SK-N-SH treated with all-trans-retinoic acid at 6 μM for 48 hours (cell line): ENCODE measurements at regions not wholly inside any gene's neighbourhood (a gene's known extent, or its start where the extent isn't known, plus 50 kb on each side); places are given as distances from the start of the nearest gene placed in this dataset.

Experiments
- ATAC-seq: fragments of 200-7000 bp; cut with Tn5 transposase; 3 replicates; pipeline ENCODE4 v1.9.1; 2020; ENCODE audit warnings: mild to moderate bottlenecking, moderate library complexity
- BACH2 ChIP-seq: fragments of 250-450 bp; sonication (Bioruptor Pico); IDR thresholded peaks from 2 replicates; pipeline ENCODE4 v1.9.0; 2021; ENCODE audit warnings: mild to moderate bottlenecking, borderline replicate concordance
- CSDC2 ChIP-seq: fragments of 250-450 bp; sonication (Bioruptor Pico); IDR thresholded peaks from 2 replicates; pipeline ENCODE4 v1.5.0; 2020; ENCODE audit warnings: mild to moderate bottlenecking, moderate library complexity
- ESRRG ChIP-seq: fragments of 250-450 bp; sonication (Bioruptor Pico); IDR thresholded peaks from 2 replicates; pipeline ENCODE4 v1.6.1; 2021; ENCODE audit warnings: mild to moderate bottlenecking
- GLIS3 ChIP-seq: fragments of 250-450 bp; sonication (Bioruptor Pico); IDR thresholded peaks from 2 replicates; pipeline ENCODE4 v1.5.0; 2020; ENCODE audit warnings: mild to moderate bottlenecking, moderate library complexity
- ISL1 ChIP-seq: fragments of 250-450 bp; sonication (Bioruptor Pico); IDR thresholded peaks from 2 replicates; pipeline ENCODE4 v2.1.2; 2022; ENCODE audit warnings: mild to moderate bottlenecking, moderate library complexity
- OSR1 ChIP-seq: fragments of 250-450 bp; sonication (Bioruptor Pico); IDR thresholded peaks from 2 replicates; pipeline ENCODE4 v1.8.0; 2022; ENCODE audit warnings: moderate library complexity, mild to moderate bottlenecking, inconsistent platforms
- PPARA ChIP-seq: fragments of 250-450 bp; sonication (Bioruptor Pico); IDR thresholded peaks from 2 replicates; pipeline ENCODE4 v1.5.0; 2020; ENCODE audit warnings: mild to moderate bottlenecking, borderline replicate concordance
- RARB ChIP-seq: fragments of 250-450 bp; sonication (Bioruptor Pico); IDR thresholded peaks from 2 replicates; pipeline ENCODE4 v1.8.0; 2021; ENCODE audit warnings: mild to moderate bottlenecking, moderate library complexity
- SNAI2 ChIP-seq: fragments of 250-450 bp; sonication (Bioruptor Pico); IDR thresholded peaks from 2 replicates; pipeline ENCODE4 v1.5.0; 2020; ENCODE audit warnings: mild to moderate bottlenecking, moderate library complexity
- TCF4 ChIP-seq: fragments of 250-450 bp; sonication (Bioruptor Pico); IDR thresholded peaks from 2 replicates; pipeline ENCODE4 v1.8.0; 2021; ENCODE audit warnings: mild to moderate bottlenecking, moderate library complexity, borderline replicate concordance
- TOX ChIP-seq: fragments of 250-450 bp; sonication (Bioruptor Pico); IDR thresholded peaks from 2 replicates; pipeline ENCODE4 v1.8.0; 2021; ENCODE audit warnings: mild to moderate bottlenecking, moderate library complexity, borderline replicate concordance
- ZC3H10 ChIP-seq: fragments of 250-450 bp; sonication (Bioruptor Pico); IDR thresholded peaks from 2 replicates; pipeline ENCODE4 v1.5.1; 2021; ENCODE audit warnings: mild to moderate bottlenecking, moderate library complexity
- ZFP30 ChIP-seq: fragments of 450-650 bp; formaldehyde crosslinking; IDR thresholded peaks from 2 replicates; pipeline ENCODE4 v1.5.0; 2022; ENCODE audit warnings: mild to moderate bottlenecking, moderate library complexity
- ZNF70 ChIP-seq: fragments of 450-650 bp; formaldehyde crosslinking; IDR thresholded peaks from 2 replicates; pipeline ENCODE4 v1.5.0; 2020; ENCODE audit warnings: mild to moderate bottlenecking, moderate library complexity
- ZNF8 ChIP-seq: fragments of 450-650 bp; formaldehyde crosslinking; IDR thresholded peaks from 2 replicates; pipeline ENCODE4 v1.5.0; 2020; ENCODE audit warnings: mild to moderate bottlenecking, moderate library complexity
- TF ChIP-seq, protein P1 (sequence below): fragments of 250-450 bp; sonication (Bioruptor Pico); IDR thresholded peaks from 2 replicates; pipeline ENCODE4 v1.5.1; 2020; ENCODE audit warnings: low read depth, mild to moderate bottlenecking, moderate library complexity
- TF ChIP-seq, protein P2 (sequence below): fragments of 250-450 bp; sonication (Bioruptor Pico); IDR thresholded peaks from 2 replicates; pipeline ENCODE4 v1.8.0; 2021; ENCODE audit warnings: low read depth, mild to moderate bottlenecking, moderate library complexity, borderline replicate concordance
- TF ChIP-seq, protein P3 (sequence below): fragments of 250-450 bp; sonication (Bioruptor Pico); IDR thresholded peaks from 2 replicates; pipeline ENCODE4 v1.8.0; 2020; ENCODE audit warnings: mild to moderate bottlenecking, moderate library complexity, borderline replicate concordance
- TF ChIP-seq, protein P4 (sequence below): fragments of 250-450 bp; sonication (Bioruptor Pico); IDR thresholded peaks from 2 replicates; pipeline ENCODE4 v1.5.0; 2020; ENCODE audit warnings: mild to moderate bottlenecking, moderate library complexity
- TF ChIP-seq, protein P5 (sequence below): fragments of 250-450 bp; sonication (Bioruptor Pico); IDR thresholded peaks from 2 replicates; pipeline ENCODE4 v1.5.1; 2021; ENCODE audit warnings: mild to moderate bottlenecking, moderate library complexity

DNA sequence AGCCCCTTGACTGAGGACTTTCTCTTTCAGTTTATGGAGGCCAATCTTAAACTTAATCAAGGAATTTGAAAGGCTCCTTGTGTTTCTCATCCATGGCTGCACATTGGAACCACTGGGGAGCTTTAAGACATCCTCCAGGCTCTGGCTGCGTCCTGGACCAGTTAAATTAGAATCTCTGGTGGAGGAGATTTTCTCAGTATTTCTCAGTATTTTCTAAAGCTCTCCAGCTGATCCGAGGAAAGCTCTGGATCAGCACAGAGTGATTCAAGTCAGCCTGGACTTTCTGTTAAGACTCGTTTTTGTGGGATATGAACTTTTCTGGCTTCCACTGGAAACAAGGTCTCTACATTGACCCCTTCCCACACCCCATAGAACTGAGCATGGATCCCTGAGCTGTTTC, 249.8 kb downstream of the STK31 start:
- no peak for ATAC-seq
- no peak for TF ChIP-seq TCF4 (CRISPR knock-in tag)
- TF ChIP-seq TOX (CRISPR knock-in tag) = no peak
- no peak for TF ChIP-seq SNAI2
- TF ChIP-seq, protein P1, sequence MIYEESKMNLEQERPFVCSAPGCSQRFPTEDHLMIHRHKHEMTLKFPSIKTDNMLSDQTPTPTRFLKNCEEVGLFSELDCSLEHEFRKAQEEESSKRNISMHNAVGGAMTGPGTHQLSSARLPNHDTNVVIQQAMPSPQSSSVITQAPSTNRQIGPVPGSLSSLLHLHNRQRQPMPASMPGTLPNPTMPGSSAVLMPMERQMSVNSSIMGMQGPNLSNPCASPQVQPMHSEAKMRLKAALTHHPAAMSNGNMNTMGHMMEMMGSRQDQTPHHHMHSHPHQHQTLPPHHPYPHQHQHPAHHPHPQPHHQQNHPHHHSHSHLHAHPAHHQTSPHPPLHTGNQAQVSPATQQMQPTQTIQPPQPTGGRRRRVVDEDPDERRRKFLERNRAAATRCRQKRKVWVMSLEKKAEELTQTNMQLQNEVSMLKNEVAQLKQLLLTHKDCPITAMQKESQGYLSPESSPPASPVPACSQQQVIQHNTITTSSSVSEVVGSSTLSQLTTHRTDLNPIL = no peak
- no peak for TF ChIP-seq GLIS3 (CRISPR knock-in tag)
- no peak for TF ChIP-seq OSR1 (CRISPR knock-in tag)

DNA sequence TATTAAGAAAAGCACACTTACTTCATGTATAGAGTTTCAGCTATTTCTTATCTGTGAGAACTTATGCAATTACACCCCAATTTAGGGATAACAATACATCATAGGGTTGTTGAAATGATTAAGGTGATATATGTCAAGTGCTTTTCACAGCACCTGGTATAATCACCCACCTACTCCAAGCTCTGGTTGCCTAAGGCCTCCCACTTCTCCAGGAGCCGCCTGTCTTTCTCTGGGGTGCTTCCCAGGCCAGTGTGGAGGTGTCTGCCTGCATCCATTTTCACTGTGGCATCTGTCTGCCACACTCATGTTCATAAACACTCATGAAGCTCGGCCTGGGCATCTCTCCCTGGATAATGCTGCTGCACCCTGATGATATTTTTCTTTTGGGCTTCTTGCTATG, 250.3 kb downstream of the STK31 start:
- no peak for ATAC-seq
- TF ChIP-seq SNAI2 (no peak), BACH2 (CRISPR knock-in tag) (no peak), TOX (CRISPR knock-in tag) (no peak), ZNF70 (CRISPR knock-in tag) (no peak), ESRRG (CRISPR knock-in tag) (no peak), OSR1 (CRISPR knock-in tag) (no peak), ZNF8 (CRISPR knock-in tag) (no peak), GLIS3 (CRISPR knock-in tag) (no peak), ZC3H10 (CRISPR knock-in tag) (no peak), ZFP30 (CRISPR knock-in tag) (no peak), PPARA (no peak), TCF4 (CRISPR knock-in tag) (no peak), ISL1 (CRISPR knock-in tag) (no peak)
- TF ChIP-seq, protein P1 = no peak
- TF ChIP-seq, protein P2, sequence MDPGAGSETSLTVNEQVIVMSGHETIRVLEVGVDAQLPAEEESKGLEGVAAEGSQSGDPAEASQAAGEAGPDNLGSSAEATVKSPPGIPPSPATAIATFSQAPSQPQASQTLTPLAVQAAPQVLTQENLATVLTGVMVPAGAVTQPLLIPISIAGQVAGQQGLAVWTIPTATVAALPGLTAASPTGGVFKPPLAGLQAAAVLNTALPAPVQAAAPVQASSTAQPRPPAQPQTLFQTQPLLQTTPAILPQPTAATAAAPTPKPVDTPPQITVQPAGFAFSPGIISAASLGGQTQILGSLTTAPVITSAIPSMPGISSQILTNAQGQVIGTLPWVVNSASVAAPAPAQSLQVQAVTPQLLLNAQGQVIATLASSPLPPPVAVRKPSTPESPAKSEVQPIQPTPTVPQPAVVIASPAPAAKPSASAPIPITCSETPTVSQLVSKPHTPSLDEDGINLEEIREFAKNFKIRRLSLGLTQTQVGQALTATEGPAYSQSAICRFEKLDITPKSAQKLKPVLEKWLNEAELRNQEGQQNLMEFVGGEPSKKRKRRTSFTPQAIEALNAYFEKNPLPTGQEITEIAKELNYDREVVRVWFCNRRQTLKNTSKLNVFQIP = no peak
- TF ChIP-seq, protein P3, sequence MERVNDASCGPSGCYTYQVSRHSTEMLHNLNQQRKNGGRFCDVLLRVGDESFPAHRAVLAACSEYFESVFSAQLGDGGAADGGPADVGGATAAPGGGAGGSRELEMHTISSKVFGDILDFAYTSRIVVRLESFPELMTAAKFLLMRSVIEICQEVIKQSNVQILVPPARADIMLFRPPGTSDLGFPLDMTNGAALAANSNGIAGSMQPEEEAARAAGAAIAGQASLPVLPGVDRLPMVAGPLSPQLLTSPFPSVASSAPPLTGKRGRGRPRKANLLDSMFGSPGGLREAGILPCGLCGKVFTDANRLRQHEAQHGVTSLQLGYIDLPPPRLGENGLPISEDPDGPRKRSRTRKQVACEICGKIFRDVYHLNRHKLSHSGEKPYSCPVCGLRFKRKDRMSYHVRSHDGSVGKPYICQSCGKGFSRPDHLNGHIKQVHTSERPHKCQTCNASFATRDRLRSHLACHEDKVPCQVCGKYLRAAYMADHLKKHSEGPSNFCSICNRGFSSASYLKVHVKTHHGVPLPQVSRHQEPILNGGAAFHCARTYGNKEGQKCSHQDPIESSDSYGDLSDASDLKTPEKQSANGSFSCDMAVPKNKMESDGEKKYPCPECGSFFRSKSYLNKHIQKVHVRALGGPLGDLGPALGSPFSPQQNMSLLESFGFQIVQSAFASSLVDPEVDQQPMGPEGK = no peak
- TF ChIP-seq, protein P4, sequence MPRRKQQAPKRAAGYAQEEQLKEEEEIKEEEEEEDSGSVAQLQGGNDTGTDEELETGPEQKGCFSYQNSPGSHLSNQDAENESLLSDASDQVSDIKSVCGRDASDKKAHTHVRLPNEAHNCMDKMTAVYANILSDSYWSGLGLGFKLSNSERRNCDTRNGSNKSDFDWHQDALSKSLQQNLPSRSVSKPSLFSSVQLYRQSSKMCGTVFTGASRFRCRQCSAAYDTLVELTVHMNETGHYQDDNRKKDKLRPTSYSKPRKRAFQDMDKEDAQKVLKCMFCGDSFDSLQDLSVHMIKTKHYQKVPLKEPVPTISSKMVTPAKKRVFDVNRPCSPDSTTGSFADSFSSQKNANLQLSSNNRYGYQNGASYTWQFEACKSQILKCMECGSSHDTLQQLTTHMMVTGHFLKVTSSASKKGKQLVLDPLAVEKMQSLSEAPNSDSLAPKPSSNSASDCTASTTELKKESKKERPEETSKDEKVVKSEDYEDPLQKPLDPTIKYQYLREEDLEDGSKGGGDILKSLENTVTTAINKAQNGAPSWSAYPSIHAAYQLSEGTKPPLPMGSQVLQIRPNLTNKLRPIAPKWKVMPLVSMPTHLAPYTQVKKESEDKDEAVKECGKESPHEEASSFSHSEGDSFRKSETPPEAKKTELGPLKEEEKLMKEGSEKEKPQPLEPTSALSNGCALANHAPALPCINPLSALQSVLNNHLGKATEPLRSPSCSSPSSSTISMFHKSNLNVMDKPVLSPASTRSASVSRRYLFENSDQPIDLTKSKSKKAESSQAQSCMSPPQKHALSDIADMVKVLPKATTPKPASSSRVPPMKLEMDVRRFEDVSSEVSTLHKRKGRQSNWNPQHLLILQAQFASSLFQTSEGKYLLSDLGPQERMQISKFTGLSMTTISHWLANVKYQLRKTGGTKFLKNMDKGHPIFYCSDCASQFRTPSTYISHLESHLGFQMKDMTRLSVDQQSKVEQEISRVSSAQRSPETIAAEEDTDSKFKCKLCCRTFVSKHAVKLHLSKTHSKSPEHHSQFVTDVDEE (CRISPR knock-in tag) = no peak
- TF ChIP-seq, protein P5, sequence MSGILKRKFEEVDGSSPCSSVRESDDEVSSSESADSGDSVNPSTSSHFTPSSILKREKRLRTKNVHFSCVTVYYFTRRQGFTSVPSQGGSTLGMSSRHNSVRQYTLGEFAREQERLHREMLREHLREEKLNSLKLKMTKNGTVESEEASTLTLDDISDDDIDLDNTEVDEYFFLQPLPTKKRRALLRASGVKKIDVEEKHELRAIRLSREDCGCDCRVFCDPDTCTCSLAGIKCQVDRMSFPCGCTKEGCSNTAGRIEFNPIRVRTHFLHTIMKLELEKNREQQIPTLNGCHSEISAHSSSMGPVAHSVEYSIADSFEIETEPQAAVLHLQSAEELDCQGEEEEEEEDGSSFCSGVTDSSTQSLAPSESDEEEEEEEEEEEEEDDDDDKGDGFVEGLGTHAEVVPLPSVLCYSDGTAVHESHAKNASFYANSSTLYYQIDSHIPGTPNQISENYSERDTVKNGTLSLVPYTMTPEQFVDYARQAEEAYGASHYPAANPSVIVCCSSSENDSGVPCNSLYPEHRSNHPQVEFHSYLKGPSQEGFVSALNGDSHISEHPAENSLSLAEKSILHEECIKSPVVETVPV (CRISPR knock-in tag) = no peak

DNA sequence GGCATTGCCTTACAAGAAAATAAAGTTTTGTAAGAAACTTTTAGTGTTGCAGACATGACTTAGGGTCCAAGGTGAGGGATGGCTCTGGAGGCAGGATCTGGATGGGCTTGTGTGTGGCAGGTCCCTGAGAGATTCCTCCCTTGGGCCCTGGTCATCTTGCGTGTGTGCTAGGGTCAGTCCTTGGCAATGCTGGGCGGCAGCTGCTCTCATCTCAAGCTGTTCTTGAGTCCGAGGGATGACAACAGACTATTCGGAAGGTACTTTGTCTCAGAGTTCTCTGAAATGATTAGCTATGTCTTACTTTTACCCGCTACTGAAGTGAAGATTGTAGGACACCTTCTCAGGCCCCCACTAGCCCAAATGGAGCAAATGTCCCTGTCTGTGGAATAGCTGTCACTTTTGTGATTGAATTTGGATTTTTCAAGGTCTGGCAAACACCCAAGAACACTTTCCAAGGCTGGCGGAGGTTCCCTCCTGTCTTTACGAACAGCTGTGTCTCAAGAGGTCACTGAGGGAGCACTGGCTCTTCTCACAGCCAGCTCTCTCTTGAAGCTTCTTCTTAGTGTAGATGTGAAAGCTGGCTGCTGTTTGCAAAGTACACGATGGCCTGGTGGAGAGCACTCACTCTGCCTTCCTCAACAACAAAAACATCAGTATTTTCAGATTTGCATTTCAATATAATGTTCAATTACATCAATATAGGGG, 253.6 kb downstream of the STK31 start:
- ATAC-seq = no peak
- TF ChIP-seq RARB (CRISPR knock-in tag) = no peak
- no peak for TF ChIP-seq ISL1 (CRISPR knock-in tag)
- TF ChIP-seq GLIS3 (CRISPR knock-in tag) = no peak
- TF ChIP-seq, protein P4 (CRISPR knock-in tag) = no peak
- TF ChIP-seq PPARA = no peak
- TF ChIP-seq, protein P2 = no peak
- no peak for TF ChIP-seq CSDC2 (CRISPR knock-in tag)
- no peak for TF ChIP-seq TOX (CRISPR knock-in tag)
- no peak for TF ChIP-seq OSR1 (CRISPR knock-in tag)
- no peak for TF ChIP-seq ZFP30 (CRISPR knock-in tag)
- TF ChIP-seq ZC3H10 (CRISPR knock-in tag) = no peak
